GM23338 (cell line): ENCODE measurements at regions not wholly inside any gene's neighbourhood (a gene's known extent, or its start where the extent isn't known, plus 50 kb on each side); places are given as distances from the start of the nearest gene placed in this dataset.

Experiments used
- ATAC-seq: fragments of 200-7000 bp; cut with Tn5 transposase; 3 replicates; pipeline ENCODE4 v1.9.1; 2020
- DNase-seq: peaks from one replicate; pipeline ENCODE4 v3.0.0-alpha.2; 2015; ENCODE audit warnings: low spot score
- H2AFZ ChIP-seq: fragments of 200-600 bp; sonication (generic); 2 replicates; pipeline ENCODE4 v1.8.0; 2016; ENCODE audit warnings: antibody characterized with exemption, mild to moderate bottlenecking, moderate library complexity
- H3F3A ChIP-seq: fragments of 200-600 bp; sonication (generic); replicated peaks from 2 replicates; pipeline ENCODE4 v1.8.0; 2017; ENCODE audit warnings: antibody characterized with exemption, mixed run types, low read depth
- H3K27ac ChIP-seq: fragments of 200-600 bp; sonication (generic); 2 replicates; pipeline ENCODE4 v1.6.1; 2016; ENCODE audit warnings: low read depth
- H3K27me3 ChIP-seq: fragments of 200-600 bp; sonication (generic); 2 replicates; pipeline ENCODE4 v1.8.0; 2016; ENCODE audit warnings: mild to moderate bottlenecking, mixed run types, moderate library complexity; ENCODE audit not compliant: insufficient read depth
- H3K36me3 ChIP-seq: fragments of 200-600 bp; sonication (generic); 2 replicates; pipeline ENCODE4 v1.8.0; 2016; ENCODE audit warnings: mild to moderate bottlenecking; ENCODE audit not compliant: insufficient read depth
- H3K4me1 ChIP-seq: fragments of 200-600 bp; sonication (generic); 2 replicates; pipeline ENCODE4 v1.8.0; 2016; ENCODE audit warnings: mild to moderate bottlenecking, moderate library complexity; ENCODE audit not compliant: insufficient read depth
- H3K4me2 ChIP-seq: fragments of 200-600 bp; sonication (generic); 2 replicates; pipeline ENCODE4 v1.7.1; 2017; ENCODE audit warnings: mixed run types
- H3K4me3 ChIP-seq: fragments of 200-600 bp; sonication (generic); 2 replicates; pipeline ENCODE4 v1.6.1; 2016; ENCODE audit warnings: mixed run types
- H3K79me2 ChIP-seq: fragments of 200-600 bp; sonication (generic); replicated peaks from 2 replicates; pipeline ENCODE4 v1.8.0; 2017; ENCODE audit warnings: mild to moderate bottlenecking; ENCODE audit not compliant: insufficient read depth
- H3K9me2 ChIP-seq: fragments of 200-600 bp; sonication (generic); 2 replicates; pipeline ENCODE4 v1.8.0; 2017; ENCODE audit not compliant: insufficient read depth
- H4K20me1 ChIP-seq: fragments of 200-600 bp; sonication (generic); replicated peaks from 2 replicates; pipeline ENCODE4 v1.8.0; 2017; ENCODE audit warnings: mild to moderate bottlenecking; ENCODE audit not compliant: insufficient read depth
- H3K27ac Mint-ChIP-seq: 2 replicates; pipeline ENCODE4 v1.8.0; 2020; ENCODE audit warnings: inconsistent platforms, mild to moderate bottlenecking, moderate library complexity, mixed read lengths
- H3K27me3 Mint-ChIP-seq: 3 replicates; pipeline ENCODE4 v1.8.0; 2022; ENCODE audit warnings: low read depth, mild to moderate bottlenecking, moderate library complexity, mixed read lengths, inconsistent platforms; ENCODE audit not compliant: insufficient read depth, poor library complexity
- H3K36me3 Mint-ChIP-seq: 3 replicates; pipeline ENCODE4 v1.8.0; 2021; ENCODE audit warnings: low read depth, mild to moderate bottlenecking, inconsistent platforms, moderate library complexity, mixed read lengths
- H3K4me1 Mint-ChIP-seq: 3 replicates; pipeline ENCODE4 v1.8.0; 2020; ENCODE audit warnings: mild to moderate bottlenecking, inconsistent platforms, mixed read lengths
- H3K4me3 Mint-ChIP-seq: 3 replicates; pipeline ENCODE4 v1.8.0; 2021; ENCODE audit warnings: moderate library complexity, mild to moderate bottlenecking, inconsistent platforms, mixed read lengths
- H3K9me3 Mint-ChIP-seq: 3 replicates; pipeline ENCODE4 v1.8.0; 2020; ENCODE audit warnings: moderate library complexity, mild to moderate bottlenecking, inconsistent platforms, mixed read lengths
- CREB1 ChIP-seq: fragments of 250-450 bp; sonication (Bioruptor Pico); IDR thresholded peaks from 2 replicates; pipeline ENCODE4 v1.5.0; 2020; ENCODE audit warnings: low read depth, mild to moderate bottlenecking, moderate library complexity
- CTCF ChIP-seq, 2 experiments: fragments of 200-600 bp in 1 of 2; sonication (generic) in 1 of 2; conservative IDR thresholded peaks; 2 replicates each; pipeline versions ENCODE4 v1.5.1 to v1.6.1; 2016 to 2017; ENCODE audit warnings: antibody characterized with exemption in 2 of 2, low read depth in 2 of 2, mild to moderate bottlenecking in 2 of 2, moderate library complexity in 1 of 2
- EZH2 ChIP-seq: fragments of 200-600 bp; sonication (generic); IDR thresholded peaks from one replicate; pipeline ENCODE4 v1.8.0; 2017; ENCODE audit warnings: antibody characterized with exemption, mild to moderate bottlenecking, low read depth; ENCODE audit not compliant: unreplicated experiment
- JUNB ChIP-seq: IDR thresholded peaks from one replicate; pipeline ENCODE4 v1.6.1; 2016; ENCODE audit warnings: antibody characterized with exemption; ENCODE audit not compliant: unreplicated experiment
- REST ChIP-seq: IDR thresholded peaks from one replicate; pipeline ENCODE4 v1.6.1; 2018; ENCODE audit warnings: antibody characterized with exemption; ENCODE audit not compliant: unreplicated experiment
- ZNF331 ChIP-seq: fragments of 250-450 bp; sonication (Bioruptor Pico); IDR thresholded peaks from 2 replicates; pipeline ENCODE4 v1.5.0; 2020; ENCODE audit warnings: low read depth, mild to moderate bottlenecking, moderate library complexity

GRCh38 chr1:30273021-30273325 lies 450.4 kb downstream of the MATN1 start (continued):
- TF ChIP-seq CTCF (conservative IDR thresholded peaks at IDR 0.05; ENCODE audit: low read depth in 2 of 2) (no peak), CREB1 (CRISPR knock-in tag) (no peak)

- Mint-ChIP-seq H3K4me3 (no peak overlapping the region), H3K4me1 (no peaks in the 10 kb centered on the region), H3K36me3 (no peaks in the 10 kb centered on the region), H3K27ac (no peak overlapping the region), H3K27me3 (peaks cover 4% of the 10 kb centered on the region), H3K9me3 (peaks cover 10% of the 10 kb centered on the region; the same call in 2 of the 3 replicates)
- Histone ChIP-seq H3K4me1 (no peaks in the 10 kb centered on the region), H2AFZ (no peak overlapping the region), H3K27me3 (no peaks in the 10 kb centered on the region), H3K27ac (no peak overlapping the region), H3K79me2 (no peaks in the 10 kb centered on the region), H3F3A (no peaks in the 10 kb centered on the region), H3K36me3 (no peaks in the 10 kb centered on the region), H4K20me1 (no peaks in the 10 kb centered on the region), H3K4me3 (no peak overlapping the region), H3K9me2 (no peaks in the 10 kb centered on the region), H3K4me2 (no peak overlapping the region)
- DNase-seq (no peak), ATAC-seq (no peak)
- no peak for TF ChIP-seq EZH2
- no peak for TF ChIP-seq JUNB
- no peak for TF ChIP-seq CTCF (conservative IDR thresholded peaks at IDR 0.05; ENCODE audit: low read depth in 2 of 2)
These were observed 450.9 kb downstream of the MATN1 start for GRCh38 chr1:30272277-30273020.

DNA sequence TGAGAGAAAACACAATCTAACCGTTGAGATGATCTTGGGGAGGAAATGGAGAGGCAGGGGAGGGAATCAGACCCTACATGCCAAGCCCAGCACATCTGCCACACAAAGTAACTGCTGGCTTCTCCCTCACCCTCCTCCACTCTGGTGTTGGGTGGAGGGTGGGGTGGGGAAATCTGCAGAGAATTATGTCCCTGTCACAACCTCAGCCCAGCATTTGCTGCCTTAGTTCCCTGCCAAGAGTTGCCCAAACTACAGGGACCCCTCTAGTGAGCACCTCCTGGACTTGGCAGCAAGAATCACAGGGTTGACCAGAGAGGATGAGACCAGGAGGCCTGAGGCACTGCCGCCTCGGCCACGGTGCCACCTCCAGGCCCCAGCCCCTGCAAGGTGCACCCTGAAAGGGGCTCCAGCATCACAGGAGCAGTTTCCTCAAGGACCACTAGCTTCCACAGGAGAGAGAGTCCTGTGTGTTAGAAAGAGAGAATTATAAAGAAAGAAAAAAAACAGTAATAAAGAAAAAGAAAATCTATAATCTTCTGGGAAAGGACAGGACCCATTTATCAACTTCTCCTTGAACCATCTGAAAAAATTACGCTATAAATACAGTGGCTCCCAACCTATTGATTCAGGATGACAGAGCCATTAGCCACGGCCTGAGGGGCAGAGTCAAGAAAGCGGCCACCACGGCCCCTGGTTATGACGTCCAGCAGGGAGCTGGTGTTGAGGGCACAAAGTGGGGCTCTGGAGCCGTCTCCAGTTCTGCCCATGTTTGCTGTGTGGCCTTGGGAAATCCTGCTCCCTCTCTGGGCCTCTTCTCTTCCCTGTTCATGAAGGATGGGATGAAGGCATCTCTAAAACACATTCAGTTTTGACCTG lies 451.7 kb downstream of the MATN1 start:
- no peaks in the 10 kb centered on the region for H4K20me1 ChIP-seq
- H3K4me3 ChIP-seq = no peak overlapping the region
- no peak for DNase-seq
- H3K4me3 Mint-ChIP-seq = no peak overlapping the region
- no peak overlapping the region for H3K4me2 ChIP-seq
- H3K27me3 Mint-ChIP-seq = peaks cover 7% of the 10 kb centered on the region
- no peaks in the 10 kb centered on the region for H3K9me2 ChIP-seq
- no peak overlapping the region for H2AFZ ChIP-seq
- ATAC-seq = no peak
- no peak overlapping the region for H3K27ac ChIP-seq
- H3K27ac Mint-ChIP-seq = no peak overlapping the region
- H3K36me3 ChIP-seq = no peaks in the 10 kb centered on the region
- H3K27me3 ChIP-seq = no peaks in the 10 kb centered on the region
- H3K4me1 ChIP-seq = no peaks in the 10 kb centered on the region
- H3K4me1 Mint-ChIP-seq = no peaks in the 10 kb centered on the region
- no peaks in the 10 kb centered on the region for H3F3A ChIP-seq
- H3K9me3 Mint-ChIP-seq = peaks cover 10% of the 10 kb centered on the region; the same call in 2 of the 3 replicates
- H3K79me2 ChIP-seq = no peaks in the 10 kb centered on the region
- no peaks in the 10 kb centered on the region for H3K36me3 Mint-ChIP-seq
- TF ChIP-seq REST = no peak
- no peak for TF ChIP-seq ZNF331 (CRISPR knock-in tag)
